Fibroblast of lung (primary cell): ENCODE measurements at regions not wholly inside any gene's neighbourhood (a gene's known extent, or its start where the extent isn't known, plus 50 kb on each side); places are given as distances from the start of the nearest gene placed in this dataset.
A peak's percentile ranks its signal among the peaks of the same experiment; 100 is the strongest.

Source experiments
- DNase-seq, 2 donors: peaks; one replicate each; pipeline versions ENCODE4 v3.0.0 to v3.0.0-alpha.2; 2010; ENCODE audit warnings: low read depth in 2 of 2
- H2AFZ ChIP-seq: 2 replicates; pipeline ENCODE4 v1.5.1; 2012; ENCODE audit warnings: low read length, control low read depth, inconsistent platforms
- H3K27ac ChIP-seq: 2 replicates; pipeline ENCODE4 v1.5.1; 2011; ENCODE audit warnings: low read length, control low read depth; ENCODE audit not compliant: insufficient read depth
- H3K27me3 ChIP-seq: 2 replicates; pipeline ENCODE4 v1.5.1; 2011; ENCODE audit warnings: mild to moderate bottlenecking, low read length; ENCODE audit not compliant: control insufficient read depth, insufficient read depth
- H3K36me3 ChIP-seq: 2 replicates; pipeline ENCODE4 v1.5.1; 2011; ENCODE audit warnings: low read length; ENCODE audit not compliant: control insufficient read depth, insufficient read depth
- H3K4me1 ChIP-seq: 2 replicates; pipeline ENCODE4 v1.5.1; 2011; ENCODE audit warnings: low read length; ENCODE audit not compliant: control insufficient read depth, insufficient read depth; ENCODE audit errors: extremely low read depth
- H3K4me2 ChIP-seq: 2 replicates; pipeline ENCODE4 v1.5.1; 2011; ENCODE audit warnings: low read length, control low read depth; ENCODE audit not compliant: insufficient read depth; ENCODE audit errors: extremely low read depth
- H3K4me3 ChIP-seq, 4 experiments: fragments of 200-600 bp in 1 of 4; sonication (generic) in 1 of 4; replicated peaks in 1 of 4; 2 replicates each; pipeline ENCODE4 v1.5.1; 2011 to 2016; ENCODE audit warnings: low read length in 4 of 4, low read depth in 3 of 4, mild to moderate bottlenecking in 3 of 4, control low read depth in 2 of 4, inconsistent platforms in 1 of 4, mixed read lengths in 1 of 4; ENCODE audit not compliant: insufficient read depth in 1 of 4; ENCODE audit errors: control extremely low read depth in 1 of 4
- H3K79me2 ChIP-seq: 2 replicates; pipeline ENCODE4 v1.5.1; 2012; ENCODE audit warnings: mild to moderate bottlenecking, low read length, inconsistent platforms; ENCODE audit not compliant: control insufficient read depth, insufficient read depth
- H3K9ac ChIP-seq: 2 replicates; pipeline ENCODE4 v1.5.1; 2011; ENCODE audit warnings: mild to moderate bottlenecking, low read length, control low read depth; ENCODE audit not compliant: insufficient read depth
- H3K9me3 ChIP-seq: 2 replicates; pipeline ENCODE4 v1.5.1; 2012; ENCODE audit warnings: low read depth, low read length; ENCODE audit not compliant: control insufficient read depth, insufficient read depth
- H4K20me1 ChIP-seq: 2 replicates; pipeline ENCODE4 v1.5.1; 2011; ENCODE audit warnings: low read length; ENCODE audit not compliant: control insufficient read depth, insufficient read depth; ENCODE audit errors: extremely low read depth
- CTCF ChIP-seq, 2 donors: IDR thresholded peaks in 1 of 2; conservative IDR thresholded peaks in 1 of 2; 1 replicate in 1 of 2; 2 replicates in 1 of 2; pipeline ENCODE4 v1.5.1; 2011 to 2012; ENCODE audit warnings: low read length in 2 of 2, control low read depth in 1 of 2, inconsistent platforms in 1 of 2, low read depth in 1 of 2, mild to moderate bottlenecking in 1 of 2
- EZH2 ChIP-seq: IDR thresholded peaks from 2 replicates; pipeline ENCODE4 v1.5.1; 2012; ENCODE audit warnings: low read length, control low read depth, mild to moderate bottlenecking; ENCODE audit errors: missing control alignments

- no peak overlapping the region for H3K4me3 ChIP-seq
- no peaks in the 10 kb centered on the region for H3K27me3 ChIP-seq
- no peaks in the 10 kb centered on the region for H4K20me1 ChIP-seq
- peak overlapping the region; percentile 47 for H2AFZ ChIP-seq
- H3K9ac ChIP-seq = no peak overlapping the region
- TF ChIP-seq CTCF (conservative IDR thresholded peaks at IDR 0.05 in 1 of 2, IDR thresholded peaks at IDR 0.05 in 1 of 2; ENCODE audit: low read depth in 1 of 2, low read length in 2 of 2) (no peak), EZH2 (no peak)
- no peaks in the 10 kb centered on the region for H3K9me3 ChIP-seq
- H3K36me3 ChIP-seq = no peaks in the 10 kb centered on the region
- peak; percentile 62 to 85 for DNase-seq
- peak overlapping the region; percentile 41 for H3K4me2 ChIP-seq
- peak overlapping the region; percentile 40 for H3K27ac ChIP-seq
- H3K79me2 ChIP-seq = no peaks in the 10 kb centered on the region
- peaks cover 3% of the 10 kb centered on the region for H3K4me1 ChIP-seq
Measured at GRCh38 chr3:178392511-178392926, 143.7 kb upstream of the KCNMB2 start.

GRCh38 chr3:178393146-178393545, 143.1 kb upstream of the KCNMB2 start:
- no peaks in the 10 kb centered on the region for H3K9me3 ChIP-seq
- H3K9ac ChIP-seq = no peak overlapping the region
- no peaks in the 10 kb centered on the region for H3K36me3 ChIP-seq
- no peaks in the 10 kb centered on the region for H3K79me2 ChIP-seq
- DNase-seq = peak in 1 of 2 donors; percentile 36
- no peak for TF ChIP-seq EZH2
- no peak for TF ChIP-seq CTCF (conservative IDR thresholded peaks at IDR 0.05 in 1 of 2, IDR thresholded peaks at IDR 0.05 in 1 of 2; ENCODE audit: low read depth in 1 of 2, low read length in 2 of 2)
- H3K4me2 ChIP-seq = no peak overlapping the region
- H2AFZ ChIP-seq = no peak overlapping the region
- H3K4me1 ChIP-seq = peaks cover 3% of the 10 kb centered on the region
- no peaks in the 10 kb centered on the region for H3K27me3 ChIP-seq
- H4K20me1 ChIP-seq = no peaks in the 10 kb centered on the region
- no peak overlapping the region for H3K4me3 ChIP-seq
- peak overlapping the region; percentile 40 for H3K27ac ChIP-seq

GRCh38 chr3:178393824-178394223, 142.4 kb upstream of the KCNMB2 start:
- no peaks in the 10 kb centered on the region for H3K9me3 ChIP-seq
- no peak overlapping the region for H3K9ac ChIP-seq
- H3K4me2 ChIP-seq = no peak overlapping the region
- H2AFZ ChIP-seq = no peak overlapping the region
- no peaks in the 10 kb centered on the region for H4K20me1 ChIP-seq
- no peak overlapping the region for H3K4me3 ChIP-seq
- no peak for TF ChIP-seq CTCF (conservative IDR thresholded peaks at IDR 0.05 in 1 of 2, IDR thresholded peaks at IDR 0.05 in 1 of 2; ENCODE audit: low read depth in 1 of 2, low read length in 2 of 2)
- no peak for TF ChIP-seq EZH2
- peak overlapping the region; percentile 40 for H3K27ac ChIP-seq
- H3K4me1 ChIP-seq = peaks cover 3% of the 10 kb centered on the region
- no peaks in the 10 kb centered on the region for H3K79me2 ChIP-seq
- no peaks in the 10 kb centered on the region for H3K27me3 ChIP-seq
- peak; percentile 80 to 87 for DNase-seq
- no peaks in the 10 kb centered on the region for H3K36me3 ChIP-seq
